GM18907 (cell line): ENCODE measurements at regions not wholly inside any gene's neighbourhood (a gene's known extent, or its start where the extent isn't known, plus 50 kb on each side); places are given as distances from the start of the nearest gene placed in this dataset.

Experiments used
- ATAC-seq: cut with Tn5 transposase; IDR thresholded peaks from one replicate; pipeline ENCODE4 v1.9.1; 2021; ENCODE audit warnings: mild to moderate bottlenecking, moderate library complexity; ENCODE audit not compliant: unreplicated experiment

DNA sequence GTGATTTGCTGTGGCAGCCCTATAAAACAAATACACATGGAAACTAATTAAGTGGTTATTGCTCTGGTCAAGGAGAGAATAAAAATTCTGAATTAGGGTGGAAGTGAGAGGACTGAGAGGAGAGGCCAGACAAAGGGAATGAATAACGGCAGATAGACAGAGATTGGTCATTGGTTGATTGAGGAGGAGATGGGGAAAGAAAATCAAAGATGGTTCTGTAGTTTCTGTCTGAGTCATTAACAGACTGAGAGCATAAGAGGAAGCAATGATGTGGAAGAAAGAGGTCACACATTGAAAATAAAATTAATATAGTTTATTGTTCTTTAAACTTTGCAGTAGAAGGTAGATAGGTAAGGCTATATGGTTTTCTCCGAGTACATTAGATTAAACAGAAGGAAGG is 469.8 kb downstream of the ACTL7B start:
- no peak for ATAC-seq

DNA sequence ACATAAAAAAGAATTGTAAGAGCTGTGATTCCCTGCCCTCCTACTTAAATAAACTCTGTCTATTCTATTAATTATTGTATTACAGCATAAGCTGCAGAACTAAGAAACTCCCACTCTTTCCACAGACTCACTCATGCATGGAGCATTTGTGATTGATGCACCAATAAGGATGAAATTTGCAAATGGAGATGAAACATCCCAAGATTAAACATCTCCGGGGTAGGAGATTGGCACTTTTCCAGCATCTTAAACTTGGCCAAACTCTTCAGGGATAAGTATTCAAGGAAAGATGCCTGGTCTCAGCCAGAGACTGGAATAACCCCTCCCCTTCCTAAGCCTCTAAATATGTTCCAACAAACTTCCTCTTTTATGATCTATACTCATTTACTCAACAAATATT is 472.0 kb downstream of the ACTL7B start:
- no peak for ATAC-seq

DNA sequence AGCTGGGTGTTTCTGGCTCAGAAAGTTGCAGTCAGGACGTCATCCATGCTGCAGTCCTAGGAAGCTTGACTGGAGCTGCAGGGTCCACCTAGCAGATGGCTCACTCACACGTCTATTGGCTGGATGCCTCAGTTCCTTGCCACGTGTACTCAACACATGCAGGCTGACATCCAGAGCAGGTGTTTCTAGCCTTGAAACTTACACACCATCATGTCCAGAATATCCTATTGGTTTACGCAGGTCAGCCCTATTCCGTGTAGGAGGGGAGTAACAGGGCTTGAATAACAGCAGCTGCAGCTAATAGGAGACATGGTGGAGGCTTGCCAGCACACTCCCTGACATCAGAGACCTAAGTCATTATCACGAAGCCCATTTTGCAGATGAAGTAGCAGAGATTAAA is 473.5 kb downstream of the ACTL7B start:
- ATAC-seq = no peak

DNA sequence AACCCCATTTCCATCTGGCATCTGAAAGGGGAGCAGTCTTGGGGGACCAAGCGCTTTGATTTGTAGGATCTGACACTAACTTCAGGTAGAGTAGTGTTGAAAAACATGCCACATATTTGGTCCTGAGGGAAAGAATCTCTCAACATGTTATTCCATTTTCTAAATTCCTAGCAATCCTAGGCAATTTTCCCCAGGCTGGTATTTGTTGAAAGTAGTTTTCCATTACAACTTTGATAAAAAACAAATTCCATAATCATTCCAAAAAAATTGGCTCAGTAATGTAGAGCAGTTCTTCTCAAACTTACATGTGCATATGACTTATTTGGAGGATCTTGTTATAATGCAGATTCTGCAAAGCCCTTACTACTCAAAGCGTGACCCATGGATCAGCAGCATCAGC is 477.9 kb downstream of the ACTL7B start:
- no peak for ATAC-seq

DNA sequence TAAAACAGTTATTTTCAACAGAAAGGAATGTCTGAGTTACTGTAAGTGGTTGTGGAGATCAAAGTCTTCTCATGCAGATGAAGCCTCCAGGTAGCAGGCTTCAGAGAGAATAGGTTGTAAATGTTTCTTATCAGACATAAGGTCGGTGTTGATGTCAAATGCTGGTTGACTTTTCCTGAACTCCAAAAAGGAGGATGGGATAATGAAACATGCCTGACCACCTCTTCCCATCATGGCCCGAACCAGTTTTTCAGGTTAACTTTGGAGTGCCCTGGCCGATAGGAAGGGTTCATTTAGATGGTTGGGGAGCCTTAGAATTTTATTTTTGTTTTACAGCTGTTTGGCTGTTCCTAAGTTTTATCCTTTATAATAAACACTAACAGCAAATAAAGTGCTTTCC is 478.4 kb downstream of the ACTL7B start:
- no peak for ATAC-seq

DNA sequence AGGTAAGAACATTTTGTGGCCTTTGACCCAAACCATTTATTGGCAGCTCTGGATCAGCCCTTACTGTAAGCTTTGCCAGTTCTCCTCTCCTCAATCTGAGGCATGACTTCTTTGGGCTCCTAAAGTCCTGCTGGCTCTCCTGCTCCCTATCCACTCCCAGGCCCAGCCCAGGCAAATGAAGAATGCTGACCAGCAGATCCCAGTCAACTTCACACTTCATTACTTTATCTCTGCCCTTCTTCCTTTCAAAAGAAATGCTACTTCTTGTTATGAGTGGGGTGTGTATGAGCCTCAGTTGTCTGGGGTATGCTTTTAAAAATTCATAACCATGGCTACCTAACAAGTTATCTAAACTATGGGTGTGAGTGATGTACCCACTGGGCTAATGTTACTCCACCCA is 479.6 kb downstream of the ACTL7B start:
- ATAC-seq = no peak

DNA sequence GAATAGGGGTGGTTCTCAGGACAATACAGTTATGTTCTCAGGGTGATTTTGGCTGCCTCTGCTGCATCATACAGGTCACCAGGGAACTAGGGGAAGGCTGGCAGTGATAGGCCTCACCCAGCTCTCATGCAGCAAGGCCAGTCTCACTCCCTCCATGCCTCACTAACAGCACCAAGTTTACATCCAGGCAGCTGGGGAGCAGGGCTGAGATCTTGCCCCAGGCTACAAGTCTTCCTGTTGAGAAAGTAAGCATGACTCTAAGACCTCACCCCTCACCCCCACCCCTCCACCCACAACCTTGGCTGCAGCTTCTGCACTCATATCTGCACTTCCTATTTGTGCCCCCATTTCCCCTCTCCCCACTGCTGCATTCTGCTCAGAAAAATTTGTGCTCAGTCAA is 481.2 kb downstream of the ACTL7B start:
- ATAC-seq = no peak

DNA sequence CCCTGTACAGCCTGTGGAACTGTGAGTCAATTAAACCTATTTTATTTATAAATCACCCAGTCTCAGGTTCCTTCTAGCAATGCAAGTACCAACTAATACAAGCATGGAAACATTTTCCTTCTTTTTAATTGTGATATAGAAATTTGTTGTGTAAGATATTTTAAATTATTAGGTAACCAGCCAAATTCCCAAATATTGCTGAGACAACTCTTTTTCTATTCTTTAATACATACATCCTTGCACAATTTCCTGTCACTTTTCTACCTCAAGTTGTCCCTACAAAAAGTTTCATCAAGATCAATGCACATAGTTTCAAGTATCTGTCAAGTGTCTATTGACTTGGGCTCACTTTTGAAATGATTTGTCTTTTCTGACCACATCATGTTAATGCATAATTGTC is 488.6 kb downstream of the ACTL7B start:
- ATAC-seq = no peak

DNA sequence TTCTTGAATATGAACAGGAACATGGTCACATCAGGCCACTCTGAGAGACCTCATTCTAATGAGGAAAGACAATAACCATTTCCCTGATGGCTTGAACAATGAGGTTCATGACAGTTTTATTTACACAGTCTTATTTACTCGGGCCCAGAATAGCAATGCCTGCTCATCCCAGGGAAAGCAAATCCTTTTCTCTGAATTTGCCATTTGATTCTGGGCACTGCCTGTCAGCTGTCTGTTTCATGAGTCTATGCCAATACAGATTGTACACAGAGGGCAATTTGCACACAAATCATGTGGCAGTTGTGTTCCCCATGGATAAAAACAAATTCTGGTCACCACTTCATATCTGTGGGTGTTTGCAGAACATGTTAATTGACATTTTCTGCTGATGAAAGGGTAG is 492.5 kb downstream of the ACTL7B start:
- ATAC-seq = no peak

DNA sequence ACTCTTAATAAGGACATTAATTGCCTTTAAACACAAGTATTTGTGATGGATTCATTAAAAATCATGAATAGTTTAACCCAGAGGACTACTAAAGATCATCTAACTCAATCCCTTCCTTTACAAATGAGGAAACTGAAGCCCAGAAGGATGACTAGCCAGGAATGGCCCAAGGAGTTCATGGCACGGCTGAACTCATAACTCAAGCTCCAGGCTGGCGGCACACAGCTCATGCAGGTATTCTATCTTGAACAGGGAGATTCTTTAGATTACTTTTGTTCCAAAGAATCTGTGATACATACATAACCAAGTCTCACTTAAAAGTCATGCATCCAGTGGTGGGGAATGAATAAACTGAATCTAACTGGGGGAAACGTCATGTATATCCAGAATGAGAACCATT is 495.5 kb downstream of the ACTL7B start:
- no peak for ATAC-seq

DNA sequence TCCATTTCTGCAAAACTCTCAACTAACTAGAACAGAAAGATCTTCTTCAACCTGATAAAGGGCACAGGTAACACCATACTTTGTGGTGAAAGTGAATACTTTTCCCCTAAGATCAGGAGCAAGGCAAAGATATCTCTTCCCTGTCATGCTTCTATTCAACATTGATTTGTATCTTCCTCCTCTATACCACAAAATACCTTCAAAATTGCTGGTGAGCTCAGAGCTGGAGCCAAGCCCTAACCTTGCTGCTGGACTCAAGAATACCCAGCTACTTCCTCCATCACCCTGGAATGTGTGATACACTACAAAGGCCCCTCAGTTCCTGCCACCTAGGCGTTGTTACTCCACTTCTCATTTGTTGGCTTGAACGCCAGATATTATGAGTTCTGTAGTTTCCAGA is 499.0 kb downstream of the ACTL7B start:
- no peak for ATAC-seq

DNA sequence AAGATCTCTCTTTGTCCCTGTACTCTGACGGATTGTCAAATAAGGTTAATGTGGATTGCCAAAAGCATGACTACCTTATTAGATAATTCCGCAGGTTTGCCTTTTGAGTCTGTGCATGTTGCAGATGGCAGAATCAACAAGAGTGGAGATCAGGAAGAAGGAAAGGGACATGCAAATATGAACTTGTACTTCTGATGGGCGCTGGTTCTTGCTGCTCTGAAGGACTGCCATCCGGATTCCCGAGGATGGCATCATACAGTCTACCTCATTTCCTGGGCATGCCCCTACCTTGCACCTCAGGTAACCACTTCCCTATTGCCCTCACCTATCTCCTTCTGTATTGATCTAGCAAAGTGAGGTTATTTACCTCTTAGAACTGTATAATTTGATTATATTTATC is 504.2 kb downstream of the ACTL7B start:
- no peak for ATAC-seq

DNA sequence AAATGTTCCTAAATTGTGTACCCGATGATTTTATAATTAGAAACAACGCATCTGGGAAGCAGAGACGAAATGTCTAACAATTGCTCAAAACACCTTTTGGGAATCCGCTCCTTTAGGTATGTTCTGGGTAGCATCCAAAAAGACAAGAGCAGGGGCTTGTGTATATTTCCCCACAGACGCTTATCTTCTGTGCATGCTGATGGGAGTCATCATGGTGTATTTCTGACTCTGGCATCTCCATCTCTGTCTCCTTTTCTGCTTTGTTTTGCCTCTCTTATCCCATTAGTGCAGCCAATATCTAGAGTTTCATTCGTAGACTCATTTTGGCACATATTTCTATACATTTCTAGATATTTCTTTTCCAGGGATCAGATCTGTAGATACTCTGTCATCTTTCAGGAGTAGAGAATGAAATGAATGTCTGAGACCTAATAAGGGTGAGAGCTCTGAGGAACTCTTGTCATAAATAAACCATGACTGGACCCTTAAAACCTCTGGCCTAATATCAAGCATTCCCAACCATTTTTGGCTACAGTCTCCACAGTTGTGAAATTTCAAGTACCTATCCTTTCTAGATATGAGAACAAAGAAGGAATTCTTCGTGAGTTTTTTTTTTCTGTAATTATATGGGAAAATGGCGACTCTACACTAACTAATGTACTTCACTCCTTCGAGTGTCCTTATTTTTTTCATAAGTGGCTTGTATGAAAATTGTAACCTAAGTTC is 508.2 kb downstream of the ACTL7B start:
- no peak for ATAC-seq

DNA sequence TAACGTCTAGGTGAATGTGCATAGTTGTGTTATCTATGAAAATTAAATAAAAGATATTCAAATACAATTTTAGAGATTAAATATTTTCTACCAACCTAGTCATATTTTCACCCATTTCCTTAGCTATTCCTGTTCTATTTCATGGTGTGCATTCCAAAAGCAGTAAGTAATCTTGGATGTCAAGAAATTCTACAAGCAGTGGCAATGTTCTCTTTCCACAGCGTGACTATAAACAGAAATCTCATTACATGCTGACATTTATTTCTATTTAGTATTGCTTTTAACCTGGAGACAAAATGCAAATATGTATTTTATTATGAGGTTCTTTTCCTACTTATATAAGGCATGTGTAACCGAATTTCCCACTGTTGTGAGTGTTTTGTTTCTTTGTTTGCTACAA is 510.0 kb downstream of the ACTL7B start:
- no peak for ATAC-seq

DNA sequence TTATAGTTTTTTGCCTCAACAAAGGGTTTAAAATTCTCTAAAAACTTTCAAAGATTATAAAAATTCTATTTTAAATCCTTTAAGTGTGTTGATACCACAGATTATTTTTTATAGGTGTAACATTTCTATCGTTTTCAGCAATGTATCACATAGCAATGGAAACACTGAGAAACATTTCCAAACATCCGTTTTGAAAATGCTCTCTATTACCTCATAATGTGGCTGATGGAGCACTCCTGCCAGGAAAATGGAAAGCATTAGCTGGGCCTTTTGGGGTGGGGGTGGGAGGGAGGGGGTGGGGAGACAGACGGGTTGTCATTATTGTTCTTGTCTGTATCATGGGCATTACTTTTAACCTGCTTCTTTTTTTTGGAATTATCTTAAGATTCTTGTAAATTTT is 516.5 kb downstream of the ACTL7B start:
- ATAC-seq = no peak

DNA sequence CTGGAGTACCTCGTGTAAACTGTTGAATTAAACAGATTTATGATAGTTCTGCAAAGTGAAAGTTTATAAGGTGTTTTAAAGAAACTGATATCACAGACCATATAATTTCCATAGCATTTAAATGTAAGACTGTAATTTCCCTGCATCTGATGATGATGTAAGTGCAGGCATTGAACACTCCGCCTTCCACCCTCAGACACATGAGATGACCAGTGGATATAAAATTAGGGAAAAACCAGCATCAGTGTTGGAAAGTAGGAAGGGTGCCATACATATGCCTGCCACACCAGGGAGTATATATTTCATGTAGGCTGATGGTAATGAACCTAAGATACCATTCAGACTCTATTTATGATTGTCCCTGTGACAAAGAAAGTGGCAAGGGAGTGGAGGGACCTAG is 519.2 kb downstream of the ACTL7B start:
- ATAC-seq = no peak

DNA sequence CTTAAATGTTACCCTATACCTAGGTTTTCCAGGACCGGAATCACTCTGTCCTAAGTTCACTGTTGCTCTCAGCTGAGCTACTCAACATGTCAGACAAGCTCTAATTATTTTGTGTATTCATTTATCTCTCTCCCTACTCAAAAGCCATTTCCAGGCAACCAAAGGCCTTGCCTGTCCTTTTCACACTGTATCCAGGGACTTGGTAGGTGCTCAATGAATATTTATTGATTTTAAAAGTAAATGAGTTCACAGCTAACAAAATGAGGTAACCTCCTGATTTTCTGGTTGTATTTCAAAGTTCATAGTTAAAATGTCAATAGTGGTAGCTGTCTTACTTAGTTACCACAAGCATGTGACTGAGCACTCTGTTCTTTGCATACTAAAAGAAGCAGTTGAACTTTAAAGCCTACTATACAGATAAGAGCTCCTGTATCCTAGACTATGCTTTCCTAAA is 522.2 kb downstream of the ACTL7B start:
- no peak for ATAC-seq

DNA sequence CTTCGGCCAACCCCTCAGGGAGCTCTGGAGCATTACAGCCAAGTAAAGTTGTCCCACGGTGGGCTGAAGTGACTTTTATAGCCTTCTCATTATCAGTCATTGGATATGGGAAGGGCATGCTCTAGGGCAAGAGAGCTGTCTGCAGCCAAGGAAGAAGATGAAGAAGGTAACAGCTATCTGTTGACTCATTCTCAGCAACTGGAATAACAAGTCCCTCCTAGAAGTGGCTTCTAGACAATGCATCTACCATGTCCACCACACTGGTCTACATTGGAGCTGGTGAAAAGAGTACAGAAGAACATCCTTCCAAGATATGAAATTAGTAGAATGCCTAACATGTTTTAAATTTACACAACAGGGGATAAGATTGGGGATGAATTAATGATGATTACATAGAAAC is 524.2 kb downstream of the ACTL7B start:
- ATAC-seq = no peak

DNA sequence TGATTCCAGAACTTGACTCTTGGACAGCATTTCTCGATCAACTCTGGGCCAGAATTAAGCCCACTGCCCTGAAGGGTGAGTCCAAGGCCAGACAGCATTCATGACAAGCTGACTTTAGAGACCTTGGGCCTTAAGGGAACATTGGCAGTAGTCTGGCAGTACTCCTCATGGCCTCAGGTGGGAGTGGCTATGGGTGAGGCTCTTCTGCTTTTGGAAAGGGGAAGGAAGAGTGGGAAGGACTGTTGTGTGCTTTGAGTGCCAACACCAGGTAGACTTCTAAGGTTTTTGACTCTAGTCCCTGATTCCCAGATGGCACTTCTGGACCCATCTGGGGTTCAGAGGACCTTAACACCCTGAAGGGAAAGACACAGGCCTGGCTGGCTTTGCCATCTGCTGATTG is 530.4 kb downstream of the ACTL7B start:
- ATAC-seq = no peak

DNA sequence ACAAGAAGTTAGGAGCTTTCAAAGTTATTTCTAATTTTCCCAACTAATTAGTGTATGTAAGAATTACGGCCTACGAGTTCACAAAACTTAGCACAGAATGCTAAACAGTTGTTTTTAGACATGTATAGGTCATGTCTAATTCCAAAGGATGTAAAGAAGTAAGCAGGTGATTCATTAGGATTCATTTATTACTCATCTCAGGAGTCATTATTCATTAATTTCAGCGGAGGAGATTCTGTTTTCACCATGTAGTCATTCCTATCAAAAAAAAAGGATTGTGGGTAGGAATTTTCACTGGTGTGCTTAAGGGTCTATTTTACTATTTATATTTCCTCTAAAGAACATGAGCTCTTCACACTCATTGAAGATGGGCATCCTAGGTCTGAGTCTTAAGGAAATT is 532.2 kb downstream of the ACTL7B start:
- no peak for ATAC-seq

DNA sequence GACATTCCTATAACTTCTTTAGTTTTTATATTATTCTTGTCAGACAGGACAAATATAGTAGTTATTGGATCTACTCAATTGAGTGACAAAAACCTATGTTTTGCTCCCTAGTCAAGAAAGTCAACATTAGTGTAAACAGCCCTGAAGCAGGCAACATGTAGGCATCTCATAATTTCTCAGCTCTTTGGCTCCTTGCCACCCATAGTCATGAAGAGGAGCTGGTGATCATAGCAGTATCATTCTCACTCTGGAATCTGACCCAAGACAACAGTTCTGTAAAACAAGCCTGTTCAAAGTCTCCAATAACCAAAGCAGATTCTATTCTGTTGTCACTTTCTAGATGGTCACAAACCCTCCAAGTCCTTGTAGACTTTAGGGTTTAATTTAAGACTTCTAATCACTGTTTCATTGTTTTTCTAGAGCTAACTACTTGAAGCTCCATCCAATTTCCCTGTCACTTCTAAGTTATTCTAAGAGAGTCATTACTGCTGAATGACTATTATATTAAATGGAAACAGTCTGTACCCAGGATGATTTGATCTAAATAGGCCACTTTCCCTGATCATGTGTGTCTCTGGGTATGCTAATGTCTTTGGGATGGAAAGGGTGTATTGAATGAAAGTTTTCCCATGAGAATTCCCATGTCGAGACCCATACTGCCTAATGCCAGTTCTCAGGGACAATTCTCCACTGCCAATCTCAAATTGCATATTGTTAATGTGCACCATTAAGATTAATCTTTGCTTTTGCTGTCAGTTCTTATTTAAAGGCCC is 533.3 kb downstream of the ACTL7B start:
- no peak for ATAC-seq

DNA sequence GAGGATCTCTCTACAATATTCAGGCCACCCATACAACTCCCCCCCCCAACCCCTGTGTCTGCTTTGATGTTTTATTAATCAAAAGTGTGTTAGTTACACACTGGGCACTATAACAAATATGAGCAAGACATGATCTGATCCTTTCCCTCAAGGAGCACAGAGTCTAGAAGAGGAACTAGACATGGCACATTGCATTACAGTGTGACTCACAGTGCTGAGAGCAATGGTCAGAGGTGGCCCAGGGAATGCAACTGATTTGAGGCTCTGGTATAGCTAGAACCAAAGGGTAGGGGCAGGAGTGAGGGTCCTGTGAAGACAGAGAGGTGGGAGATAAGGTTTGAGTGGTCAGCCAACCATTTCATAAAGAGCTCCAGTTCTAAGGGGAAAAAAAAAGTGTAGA is 539.2 kb downstream of the ACTL7B start:
- ATAC-seq = no peak

DNA sequence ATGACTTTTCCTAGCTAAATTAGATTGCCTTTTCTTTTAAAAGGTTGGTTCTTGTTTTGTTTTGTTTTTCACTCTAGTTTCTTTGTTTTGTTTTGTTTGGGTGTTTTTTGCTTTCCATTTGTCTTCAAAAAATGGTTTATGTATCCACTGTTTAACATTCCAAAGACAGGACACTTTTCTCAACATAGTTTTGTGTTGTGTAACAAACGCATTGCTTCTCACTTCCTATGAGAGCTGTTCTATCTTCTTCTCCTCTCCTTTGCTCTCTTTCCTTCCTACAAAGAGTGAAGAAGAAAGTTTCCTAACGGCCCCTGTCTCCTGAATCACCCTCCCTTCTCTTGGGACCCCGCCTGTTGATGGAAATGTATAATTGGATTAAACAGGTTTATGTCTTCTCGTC is 539.7 kb downstream of the ACTL7B start:
- ATAC-seq = no peak
